ENCODE measurements at regions not wholly inside any gene's neighbourhood (a gene's known extent, or its start where the extent isn't known, plus 50 kb on each side); places are given as distances from the start of the nearest gene placed in this dataset.

GRCh38 chr17:56021681-56022190 lies 131.5 kb upstream of the ANKFN1 start:
- H3K4me3 ChIP-seq (replicated peaks; ENCODE audit: insufficient read depth, low read length): no peak overlapping the region
- H3K27ac ChIP-seq (replicated peaks): peak overlapping the region; percentile 56
- H3K27me3 ChIP-seq (ENCODE audit: insufficient read depth, poor library complexity, severe bottlenecking): no peaks in the 10 kb centered on the region
- DNase-seq (ENCODE audit: low read depth in 1 of 2, low spot score in 1 of 2): no peak
- TF ChIP-seq POLR2AphosphoS5 (IDR thresholded peaks at IDR 0.05; ENCODE audit: low read depth) (no peak), SPI1 (IDR thresholded peaks at IDR 0.05; ENCODE audit: borderline replicate concordance, low read depth) (no peak), CTCF (IDR thresholded peaks at IDR 0.05; ENCODE audit: insufficient read depth, low read length) (no peak), REST (IDR thresholded peaks at IDR 0.05; ENCODE audit: insufficient replicate concordance, low read depth) (no peak), GABPA (IDR thresholded peaks at IDR 0.05; ENCODE audit: low read depth) (no peak)

DNA sequence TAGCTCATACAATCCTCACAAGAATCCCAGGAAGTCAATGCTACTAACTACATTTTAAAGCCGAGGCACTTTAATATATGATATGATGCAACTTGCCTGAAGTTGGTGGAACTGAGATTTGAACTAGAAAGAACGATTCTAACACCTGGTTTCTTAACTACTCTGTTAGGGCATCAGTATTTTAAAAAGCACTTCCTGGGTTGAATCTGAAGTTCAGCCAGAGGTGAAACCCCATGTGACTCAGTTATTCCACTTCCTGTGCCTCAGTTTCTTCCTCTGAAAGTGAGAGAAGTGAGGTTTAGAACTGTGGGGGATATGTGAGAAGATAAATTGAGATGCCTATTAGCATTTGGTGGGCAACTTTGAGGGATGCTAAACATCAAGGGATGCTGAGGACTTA lies 129.4 kb upstream of the ANKFN1 start:
- TF ChIP-seq POLR2AphosphoS5 (IDR thresholded peaks at IDR 0.05; ENCODE audit: low read depth) (no peak), REST (IDR thresholded peaks at IDR 0.05; ENCODE audit: insufficient replicate concordance, low read depth) (no peak), SPI1 (IDR thresholded peaks at IDR 0.05; ENCODE audit: borderline replicate concordance, low read depth) (no peak), CTCF (IDR thresholded peaks at IDR 0.05; ENCODE audit: insufficient read depth, low read length) (no peak), GABPA (IDR thresholded peaks at IDR 0.05; ENCODE audit: low read depth) (no peak)
- no peak for DNase-seq (ENCODE audit: low read depth in 1 of 2, low spot score in 1 of 2)
- no peak overlapping the region for H3K4me3 ChIP-seq (replicated peaks; ENCODE audit: insufficient read depth, low read length)
- H3K27ac ChIP-seq (replicated peaks): peak overlapping the region; percentile 56
- H3K27me3 ChIP-seq (ENCODE audit: insufficient read depth, poor library complexity, severe bottlenecking): no peaks in the 10 kb centered on the region

DNA sequence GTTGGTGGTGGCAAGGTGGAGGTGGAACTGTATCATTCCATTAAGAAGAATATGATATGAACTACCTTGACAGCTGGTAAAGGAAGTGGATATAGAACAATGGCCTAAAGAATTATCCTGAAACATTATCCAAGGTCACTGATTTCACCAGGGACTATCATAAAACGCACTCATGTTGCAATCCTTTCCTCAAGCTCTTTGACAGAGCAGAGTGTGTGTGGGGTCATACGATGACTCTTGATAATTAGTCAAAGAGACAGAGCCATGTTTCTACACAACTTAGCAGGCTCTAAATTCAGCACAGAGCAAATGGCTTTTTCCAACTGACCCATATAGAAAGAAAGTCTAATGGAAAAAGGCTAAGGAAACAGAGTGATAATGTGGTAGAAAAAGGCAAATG lies 126.4 kb upstream of the ANKFN1 start:
- TF ChIP-seq SPI1 (IDR thresholded peaks at IDR 0.05; ENCODE audit: borderline replicate concordance, low read depth) (no peak), REST (IDR thresholded peaks at IDR 0.05; ENCODE audit: insufficient replicate concordance, low read depth) (no peak), POLR2AphosphoS5 (IDR thresholded peaks at IDR 0.05; ENCODE audit: low read depth) (no peak), CTCF (IDR thresholded peaks at IDR 0.05; ENCODE audit: insufficient read depth, low read length) (no peak), GABPA (IDR thresholded peaks at IDR 0.05; ENCODE audit: low read depth) (no peak)
- DNase-seq (ENCODE audit: low read depth in 1 of 2, low spot score in 1 of 2): no peak

More for the DNA sequence above, 126.4 kb upstream of the ANKFN1 start:
- Histone ChIP-seq H3K27ac (replicated peaks) (no peak overlapping the region), H3K4me3 (replicated peaks; ENCODE audit: insufficient read depth, low read length) (no peak overlapping the region), H3K27me3 (ENCODE audit: insufficient read depth, poor library complexity, severe bottlenecking) (no peaks in the 10 kb centered on the region)

Measured in HL-60 (cell line).